ENCODE measurements at regions not wholly inside any gene's neighbourhood (a gene's known extent, or its start where the extent isn't known, plus 50 kb on each side); places are given as distances from the start of the nearest gene placed in this dataset.
"Not testable (repeated sequence)": the region's sequence is repeated elsewhere in the genome, so short reads cannot be mapped to it uniquely, and the experiment has no call there.

DNA sequence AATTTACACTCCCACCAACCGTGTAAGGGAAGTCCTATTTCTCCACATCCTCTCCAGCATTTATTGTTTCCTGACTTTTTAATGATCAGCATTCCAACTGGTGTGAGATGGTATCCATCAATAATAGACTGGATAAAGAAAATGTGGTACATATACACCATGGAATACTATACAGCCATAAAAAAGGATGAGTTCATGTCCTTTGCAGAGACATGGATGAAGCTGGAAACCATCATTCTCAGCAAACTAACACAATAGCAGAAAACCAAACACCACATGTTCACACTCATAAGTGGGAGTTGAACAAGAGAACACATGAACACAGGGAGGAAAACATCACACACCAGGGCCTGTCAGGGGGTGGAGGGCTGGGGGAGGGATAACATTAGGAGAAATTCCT is 1290.6 kb upstream of the EYS start:
- not testable (repeated sequence) for TF ChIP-seq CTCF (IDR thresholded peaks at IDR 0.05); ZFX (IDR thresholded peaks at IDR 0.05; ENCODE audit: borderline replicate concordance)
